Middle frontal gyrus (tissue), 1 donor: ENCODE measurements at regions not wholly inside any gene's neighbourhood (a gene's known extent, or its start where the extent isn't known, plus 50 kb on each side); places are given as distances from the start of the nearest gene placed in this dataset.

ENCODE experiments used
- DNase-seq: peaks from one replicate; pipeline ENCODE4 v3.0.0-alpha.2; 2015; ENCODE audit warnings: low spot score; ENCODE audit errors: extremely low spot score

- DNase-seq = no peak
Observed at GRCh38 chr6:14274546-14275492, 157.2 kb downstream of the CD83 start.

DNA sequence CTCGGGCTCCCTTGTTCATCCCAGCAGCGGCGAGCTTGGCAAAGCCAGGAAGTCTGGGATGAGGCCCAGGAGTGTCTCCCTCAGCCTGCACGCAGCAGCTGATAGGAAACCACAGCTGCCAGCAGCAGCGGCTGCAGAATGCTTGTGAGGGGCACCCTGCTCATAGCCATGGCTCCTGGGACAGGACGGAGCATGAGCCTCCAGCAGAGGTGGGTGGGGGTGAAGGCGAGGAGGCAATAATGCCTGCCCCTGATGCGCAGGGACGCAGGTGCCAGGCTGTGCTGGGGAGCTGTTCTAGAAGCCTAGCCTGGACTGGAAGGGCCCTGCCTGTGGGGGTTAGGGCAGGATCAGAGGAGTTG, 157.9 kb downstream of the CD83 start:
- DNase-seq = peak; percentile 39

DNA sequence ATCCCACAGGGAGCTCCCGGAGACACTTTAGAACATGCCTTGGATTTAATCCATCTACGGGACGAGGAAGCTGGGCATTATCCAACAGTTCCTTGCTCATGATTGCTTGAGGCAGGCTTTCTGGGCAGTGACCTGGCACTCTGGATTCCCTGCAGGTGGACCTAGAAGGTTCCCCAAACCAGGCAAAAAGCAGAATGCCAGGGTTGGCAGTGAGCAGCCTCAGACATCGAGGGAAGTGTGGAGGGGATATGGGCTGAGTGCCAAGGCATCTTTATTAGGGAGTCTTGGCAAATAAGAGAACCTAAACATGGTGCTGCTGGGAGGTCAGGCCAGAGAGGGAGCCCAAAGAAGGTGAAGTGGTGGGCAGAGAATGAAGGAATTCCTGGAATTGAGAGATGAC, 158.5 kb downstream of the CD83 start:
- no peak for DNase-seq

- peak; percentile 27 for DNase-seq
Observed at GRCh38 chr6:14276667-14277404, 159.3 kb downstream of the CD83 start.

GRCh38 chr6:14277405-14277930, 159.9 kb downstream of the CD83 start:
- DNase-seq = no peak

DNA sequence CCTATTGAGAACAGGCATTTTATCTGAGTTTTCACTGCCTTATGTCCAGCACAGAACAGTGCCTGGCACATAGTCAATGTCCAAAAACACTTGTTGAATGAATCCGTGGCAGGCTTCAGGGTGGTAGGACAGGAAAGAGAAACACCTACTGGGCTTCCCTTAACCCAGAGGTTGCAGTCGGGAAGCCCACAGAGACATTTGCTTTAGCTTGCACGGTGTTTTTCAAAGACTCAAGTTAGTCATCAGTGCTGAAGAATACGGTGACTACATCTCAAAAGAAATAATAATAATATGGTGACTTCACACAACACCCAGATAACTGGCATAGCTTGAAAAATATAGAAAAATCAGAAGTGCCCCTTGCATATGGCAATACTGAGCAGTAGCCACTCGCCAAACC, 160.4 kb downstream of the CD83 start:
- DNase-seq = no peak

DNA sequence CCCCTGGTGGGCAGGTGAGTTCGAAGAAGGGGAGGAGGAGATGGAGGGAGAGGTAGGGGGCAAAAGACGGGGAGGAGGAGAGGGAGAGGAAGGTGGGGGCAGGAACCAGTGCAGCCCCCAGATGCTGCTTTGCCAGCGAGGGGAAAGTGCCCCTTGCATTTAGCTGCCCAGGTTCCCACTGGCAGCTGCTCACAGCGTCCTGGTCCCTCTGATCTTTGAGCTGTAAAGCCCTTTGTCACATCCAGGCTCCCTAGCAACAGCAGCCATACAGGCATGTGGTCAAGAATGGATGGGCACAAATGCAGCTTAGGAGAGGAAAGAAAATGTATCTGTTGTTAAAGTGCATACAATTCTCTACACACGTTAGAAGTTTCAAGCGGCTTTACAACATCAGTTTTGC, 160.9 kb downstream of the CD83 start:
- DNase-seq = no peak

GRCh38 chr6:14280006-14280510, 162.5 kb downstream of the CD83 start:
- DNase-seq = no peak

DNA sequence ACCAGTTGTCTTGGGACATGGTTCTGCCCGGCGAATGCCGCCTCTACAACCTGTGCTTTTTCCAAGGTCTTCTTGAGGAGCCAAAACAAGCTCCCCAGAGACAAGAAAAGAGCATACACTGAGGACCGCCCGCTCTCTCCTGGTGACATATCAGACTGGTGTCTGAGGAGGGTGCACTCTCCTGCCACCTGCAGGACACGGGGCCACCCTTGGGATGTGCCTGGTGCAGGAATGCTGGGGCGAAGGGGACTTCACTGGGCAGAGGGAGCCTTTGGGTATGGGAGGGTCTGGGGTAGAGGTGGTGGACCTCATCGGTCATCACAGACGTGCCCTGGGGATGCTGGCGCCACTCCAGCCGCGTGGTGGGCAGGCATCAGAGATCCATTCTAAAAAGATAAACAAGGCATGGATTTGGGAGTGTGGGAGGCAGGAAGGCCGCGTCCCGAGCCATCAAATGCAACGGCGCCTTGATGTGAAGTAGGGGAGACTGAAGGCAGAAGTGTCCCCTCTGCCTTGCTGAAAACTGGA, 163.3 kb downstream of the CD83 start:
- DNase-seq = no peak

- no peak for DNase-seq
Observed at GRCh38 chr6:14281811-14282660, 164.5 kb downstream of the CD83 start.

GRCh38 chr6:14282854-14283505, 165.4 kb downstream of the CD83 start:
- DNase-seq = no peak

DNA sequence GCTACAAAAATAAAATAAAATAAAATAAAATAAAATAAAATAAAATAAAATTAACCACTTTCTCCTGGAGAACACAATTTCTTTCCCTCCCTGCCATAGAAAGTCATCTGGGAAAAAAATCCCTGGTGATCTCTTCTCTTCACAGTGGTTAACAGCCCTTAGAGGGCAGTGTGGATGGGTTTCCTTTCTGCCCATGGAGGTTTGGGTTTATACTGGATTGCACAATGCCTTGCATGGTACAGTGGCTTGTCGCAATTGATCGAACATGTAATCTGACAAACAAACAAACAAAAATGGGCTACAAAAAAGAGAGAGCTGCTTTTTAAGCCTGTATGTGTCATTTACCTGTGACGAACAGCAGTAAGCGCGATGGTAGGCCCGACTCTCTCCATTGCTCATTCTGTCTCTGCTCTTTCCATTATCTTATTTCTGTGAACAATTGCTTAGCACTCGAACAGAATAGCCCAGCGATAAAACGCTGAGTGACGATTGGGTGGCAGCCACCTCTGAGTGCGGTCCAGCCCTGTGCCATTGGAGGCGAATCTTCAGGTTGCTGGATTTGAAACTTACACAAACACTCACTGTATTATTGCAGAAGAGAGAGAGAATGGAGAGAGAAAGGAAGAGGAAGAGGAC, 166.1 kb downstream of the CD83 start:
- no peak for DNase-seq

DNA sequence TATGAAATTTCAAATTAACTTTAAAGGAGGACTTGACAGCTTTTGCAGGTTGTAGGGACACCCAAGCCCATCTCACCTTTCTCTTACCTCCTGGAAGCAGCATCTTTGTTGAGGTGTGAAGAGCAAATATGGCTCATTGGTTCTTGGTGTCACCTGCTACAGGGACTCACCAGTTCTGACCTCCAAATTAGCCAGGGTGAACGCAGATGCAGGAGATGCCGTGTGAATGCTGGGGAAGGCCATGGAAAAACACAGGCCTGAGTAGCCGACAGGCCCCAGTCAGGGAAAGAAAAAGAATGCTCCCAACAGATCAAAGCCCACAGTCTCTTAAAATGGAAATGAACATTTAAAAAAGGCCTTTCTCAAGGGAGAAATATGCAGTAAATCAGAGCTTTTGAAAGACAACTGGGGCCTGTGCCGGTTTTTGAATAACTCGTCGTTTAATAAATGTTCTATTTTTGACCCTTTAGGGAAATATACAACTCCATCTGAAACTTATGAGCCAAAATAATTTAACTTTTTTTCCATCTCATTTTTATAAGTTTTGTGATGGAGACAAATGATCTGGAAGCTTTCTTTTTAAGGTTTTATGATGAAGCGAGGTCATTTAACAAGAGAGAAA, 167.5 kb downstream of the CD83 start:
- no peak for DNase-seq

DNA sequence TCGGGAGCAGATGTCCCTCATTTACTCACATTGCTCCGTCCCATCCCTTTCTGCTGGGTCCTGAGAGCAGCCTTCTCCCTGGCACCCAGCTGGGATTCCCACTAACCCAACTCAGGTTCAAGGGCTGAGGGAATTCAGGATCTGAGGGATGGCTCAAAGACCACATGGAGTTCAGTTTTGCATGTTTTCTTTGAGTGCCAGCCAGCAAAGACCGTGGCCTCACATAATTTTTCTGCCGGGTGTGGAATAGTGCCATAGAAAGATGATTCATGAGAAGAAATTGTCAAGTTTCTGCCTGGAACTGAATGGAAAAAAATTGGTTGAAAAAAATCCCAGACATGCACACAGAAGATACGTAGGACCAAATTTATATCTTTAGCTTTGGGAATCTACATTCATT, 168.6 kb downstream of the CD83 start:
- DNase-seq = no peak

GRCh38 chr6:14286634-14287428, 169.3 kb downstream of the CD83 start:
- no peak for DNase-seq

DNA sequence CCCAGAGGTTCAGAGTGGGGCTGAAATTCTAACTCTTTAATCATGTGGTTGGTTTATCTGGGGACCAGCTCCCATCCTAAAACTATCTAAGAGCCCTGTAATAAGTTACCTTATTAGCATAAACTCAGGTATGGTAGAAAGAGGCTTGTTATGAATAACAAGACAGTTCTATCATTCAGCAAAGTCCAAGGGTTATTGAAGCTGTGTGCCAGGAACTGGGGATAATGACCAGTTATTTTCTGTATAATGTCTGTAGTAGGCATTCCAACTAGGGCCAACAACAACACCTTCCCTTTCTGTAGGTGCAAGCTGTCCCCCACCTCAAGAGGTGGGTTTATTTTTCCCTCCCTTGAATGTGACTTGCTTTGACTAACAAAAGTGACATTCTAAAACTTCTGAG, 170.1 kb downstream of the CD83 start:
- no peak for DNase-seq

- no peak for DNase-seq
Observed at GRCh38 chr6:14288910-14289309, 171.3 kb downstream of the CD83 start.

GRCh38 chr6:14290041-14290771, 172.6 kb downstream of the CD83 start:
- no peak for DNase-seq
